ENCODE measurements at regions not wholly inside any gene's neighbourhood (a gene's known extent, or its start where the extent isn't known, plus 50 kb on each side); places are given as distances from the start of the nearest gene placed in this dataset.

GRCh38 chr2:152971685-152972084 is 253.3 kb downstream of the ARL6IP6 start:
- Mint-ChIP-seq H3K27me3 (no peaks in the 10 kb centered on the region), H3K9me3 (peaks cover 3 to 4% (median 4%) of the 10 kb centered on the region in 3 donors), H3K4me1 (no peaks in the 10 kb centered on the region), H3K36me3 (no peaks in the 10 kb centered on the region), H3K27ac (no peak overlapping the region), H3K4me3 (no peak overlapping the region)

- H3K27me3 Mint-ChIP-seq, result no peaks in the 10 kb centered on the region
- no peaks in the 10 kb centered on the region for H3K36me3 Mint-ChIP-seq
- no peak overlapping the region for H3K27ac Mint-ChIP-seq
Measured at GRCh38 chr2:152962446-152962845, 244.0 kb downstream of the ARL6IP6 start.

DNA sequence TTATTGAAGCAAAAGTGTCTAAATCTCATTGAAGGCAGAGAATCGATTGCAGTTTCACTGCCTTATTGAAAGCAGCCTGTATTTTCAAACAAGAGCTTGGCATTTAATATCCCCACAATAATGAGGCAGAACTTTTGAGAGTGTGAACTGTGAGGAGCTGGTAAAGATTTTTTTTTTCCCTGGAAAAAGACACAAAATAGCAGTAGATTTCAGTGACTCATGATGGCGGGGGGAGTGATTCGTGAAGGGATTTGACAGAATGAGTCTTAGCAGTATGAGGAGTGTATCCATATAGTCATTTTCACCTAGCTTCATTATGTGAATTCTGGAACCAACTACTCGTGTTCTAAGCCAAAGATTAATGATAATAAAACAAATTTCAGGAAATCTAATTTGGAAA is 242.9 kb downstream of the ARL6IP6 start:
- Mint-ChIP-seq H3K27ac (peak overlapping the region in 1 of 3 donors; percentile 34), H3K4me1 (no peaks in the 10 kb centered on the region), H3K4me3 (no peak overlapping the region), H3K36me3 (no peaks in the 10 kb centered on the region), H3K9me3 (peaks cover 0 to 2% (median 0%) of the 10 kb centered on the region in 3 donors), H3K27me3 (no peaks in the 10 kb centered on the region)

More at GRCh38 chr2:152962446-152962845, 244.0 kb downstream of the ARL6IP6 start:
- Mint-ChIP-seq H3K4me1 (no peaks in the 10 kb centered on the region), H3K4me3 (no peak overlapping the region), H3K9me3 (peaks cover 0 to 2% (median 0%) of the 10 kb centered on the region in 3 donors)

DNA sequence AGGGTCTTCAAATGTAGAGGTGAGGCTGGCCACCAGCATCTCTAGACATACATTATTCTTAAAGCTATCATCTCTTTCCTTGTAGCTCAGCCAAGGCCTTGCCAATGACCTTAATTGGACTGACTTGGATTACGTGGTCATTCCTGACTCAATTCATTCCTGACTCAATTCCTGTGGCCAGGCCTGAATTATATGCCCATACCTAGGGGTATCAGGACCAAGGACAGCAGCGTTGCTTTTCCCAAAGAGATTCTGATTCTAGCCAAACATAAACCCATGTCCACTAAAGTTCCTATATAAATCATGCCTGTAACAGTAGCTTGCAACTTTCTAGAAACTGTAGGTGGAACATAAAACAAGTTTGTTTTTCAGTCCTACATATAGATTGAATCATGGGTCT is 231.7 kb downstream of the ARL6IP6 start:
- peaks cover 0 to 2% (median 0%) of the 10 kb centered on the region in 3 donors for H3K4me1 Mint-ChIP-seq

DNA sequence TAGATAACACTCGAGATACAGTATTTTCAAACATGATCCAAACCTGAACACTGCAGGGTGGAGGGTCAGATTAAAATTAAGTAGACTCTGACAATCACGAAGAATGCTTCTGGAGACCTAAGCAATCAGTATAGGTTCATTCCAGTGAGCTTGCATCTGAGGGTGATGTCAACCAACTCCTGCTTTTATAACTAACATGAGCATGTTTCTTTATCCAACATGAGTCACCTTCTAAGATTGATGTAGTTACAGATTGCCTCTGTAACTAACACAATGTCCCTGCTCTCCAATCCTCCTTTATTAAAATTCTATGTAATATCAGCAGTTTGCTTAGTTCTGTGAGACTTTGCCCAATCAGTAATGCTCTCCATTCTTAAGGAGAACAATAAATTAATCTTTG is 225.7 kb downstream of the ARL6IP6 start:
- Mint-ChIP-seq H3K9me3 (peaks cover 2 to 6% (median 3%) of the 10 kb centered on the region in 3 donors), H3K27me3 (no peaks in the 10 kb centered on the region), H3K27ac (no peak overlapping the region), H3K4me3 (peak overlapping the region in 1 of 4 donors; percentile 15), H3K36me3 (no peaks in the 10 kb centered on the region), H3K4me1 (peaks cover 0 to 2% (median 0%) of the 10 kb centered on the region in 3 donors)

More for the DNA sequence above, 231.7 kb downstream of the ARL6IP6 start:
- Mint-ChIP-seq H3K27ac (no peak overlapping the region), H3K27me3 (no peaks in the 10 kb centered on the region), H3K4me3 (no peak overlapping the region), H3K9me3 (peaks cover 0 to 3% (median 0%) of the 10 kb centered on the region in 3 donors), H3K36me3 (no peaks in the 10 kb centered on the region)

- no peak overlapping the region for H3K4me3 Mint-ChIP-seq
- H3K9me3 Mint-ChIP-seq, result peaks cover 2 to 8% (median 6%) of the 10 kb centered on the region in 3 donors
- H3K27ac Mint-ChIP-seq, result no peak overlapping the region
- peaks cover 0 to 2% (median 0%) of the 10 kb centered on the region in 3 donors for H3K4me1 Mint-ChIP-seq
- no peaks in the 10 kb centered on the region for H3K27me3 Mint-ChIP-seq
- no peaks in the 10 kb centered on the region for H3K36me3 Mint-ChIP-seq
Measured at GRCh38 chr2:152942940-152943440, 224.6 kb downstream of the ARL6IP6 start.

GRCh38 chr2:152930501-152930900 is 212.1 kb downstream of the ARL6IP6 start:
- H3K4me3 Mint-ChIP-seq, result no peak overlapping the region
- no peaks in the 10 kb centered on the region for H3K9me3 Mint-ChIP-seq
- H3K4me1 Mint-ChIP-seq, result no peaks in the 10 kb centered on the region
- peaks cover 1% of the 10 kb centered on the region for H3K27me3 Mint-ChIP-seq
- no peak overlapping the region for H3K27ac Mint-ChIP-seq
- no peaks in the 10 kb centered on the region for H3K36me3 Mint-ChIP-seq

DNA sequence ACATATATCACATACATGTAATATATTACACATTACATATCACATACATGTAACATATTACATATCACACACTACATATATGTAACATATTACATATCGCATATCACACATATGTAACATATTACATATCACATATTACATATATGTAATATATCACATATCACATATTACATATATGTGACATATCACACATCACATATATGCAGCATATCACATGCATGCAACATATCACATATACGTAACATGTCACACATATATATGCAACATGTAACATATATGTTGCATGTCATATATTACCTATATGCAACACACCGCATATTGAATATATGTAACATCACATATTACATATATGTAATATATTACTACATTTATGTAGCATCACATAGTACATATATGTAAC is 211.2 kb downstream of the ARL6IP6 start:
- Mint-ChIP-seq H3K27me3 (peaks cover 1% of the 10 kb centered on the region), H3K4me3 (no peak overlapping the region)

DNA sequence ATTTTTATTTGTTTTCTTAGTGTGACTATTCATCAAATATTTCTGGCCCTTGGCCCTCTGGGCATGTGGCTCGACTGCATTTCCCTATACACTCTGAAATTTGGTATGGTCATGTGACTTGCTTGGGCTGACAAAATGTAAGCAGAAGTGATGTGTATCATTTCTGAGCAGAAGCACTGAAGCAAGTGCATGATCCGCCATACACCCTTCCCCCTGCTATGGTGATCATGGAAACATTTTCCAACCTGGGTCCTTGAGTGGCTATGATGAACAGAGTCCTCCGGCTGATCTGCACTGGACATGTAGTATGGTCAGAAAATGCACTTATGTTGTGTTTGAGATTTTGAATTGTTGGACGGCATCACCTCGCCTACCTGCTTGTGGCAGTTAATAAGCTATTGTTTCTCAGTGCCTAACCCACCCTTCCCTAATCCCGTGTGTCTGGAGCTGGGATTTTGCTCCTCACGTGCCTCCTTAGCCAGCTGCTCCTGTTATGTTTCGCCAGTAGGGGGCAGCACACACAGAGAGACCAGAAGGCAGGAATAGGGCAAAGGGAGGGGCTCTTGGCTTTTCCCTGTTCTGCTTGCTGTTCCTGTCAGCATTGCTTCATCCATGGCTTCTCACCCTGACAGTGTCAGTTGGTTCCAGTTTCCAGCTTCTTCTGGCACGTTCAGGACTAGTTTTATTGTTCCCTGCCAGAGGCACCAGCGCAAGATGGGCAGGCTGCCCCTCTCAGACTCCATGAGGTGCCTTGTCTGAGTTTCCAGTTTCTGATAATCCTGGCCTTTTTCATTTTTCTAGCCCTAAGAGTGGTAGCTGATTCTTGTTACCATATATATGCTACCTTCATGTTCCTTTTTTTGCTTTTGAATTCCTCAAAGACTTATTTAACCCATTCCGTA is 207.4 kb downstream of the ARL6IP6 start:
- Mint-ChIP-seq H3K27ac (no peak overlapping the region), H3K4me3 (no peak overlapping the region), H3K36me3 (no peaks in the 10 kb centered on the region), H3K4me1 (no peaks in the 10 kb centered on the region), H3K27me3 (peaks cover 1% of the 10 kb centered on the region), H3K9me3 (no peaks in the 10 kb centered on the region)

More for the DNA sequence above, 211.2 kb downstream of the ARL6IP6 start:
- no peaks in the 10 kb centered on the region for H3K9me3 Mint-ChIP-seq
- H3K36me3 Mint-ChIP-seq, result no peaks in the 10 kb centered on the region
- H3K27ac Mint-ChIP-seq, result no peak overlapping the region
- H3K4me1 Mint-ChIP-seq, result no peaks in the 10 kb centered on the region

DNA sequence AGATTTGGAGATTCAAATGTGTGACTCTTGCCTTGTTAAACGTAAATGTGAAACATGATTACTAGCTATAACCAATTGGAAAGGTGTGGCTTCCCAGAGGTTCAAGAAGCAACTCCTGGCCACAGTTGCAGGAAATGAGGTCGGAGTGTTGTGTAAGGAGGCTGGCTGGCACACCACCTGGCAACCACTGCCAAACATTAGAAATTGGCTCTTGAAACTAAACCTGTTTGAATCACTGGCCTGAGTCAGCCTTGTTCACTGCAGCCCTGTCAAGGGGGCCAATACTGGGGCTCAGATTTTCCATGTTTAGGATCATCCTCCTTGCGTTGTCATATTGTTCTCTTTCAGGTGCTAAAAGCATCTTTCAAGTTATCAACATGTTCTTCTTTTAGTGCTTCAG is 206.3 kb downstream of the ARL6IP6 start:
- H3K9me3 Mint-ChIP-seq, result peaks cover 0 to 2% (median 0%) of the 10 kb centered on the region in 3 donors
- no peak overlapping the region for H3K4me3 Mint-ChIP-seq
- no peaks in the 10 kb centered on the region for H3K36me3 Mint-ChIP-seq
- no peaks in the 10 kb centered on the region for H3K4me1 Mint-ChIP-seq
- H3K27me3 Mint-ChIP-seq, result peaks cover 1% of the 10 kb centered on the region
- H3K27ac Mint-ChIP-seq, result no peak overlapping the region

DNA sequence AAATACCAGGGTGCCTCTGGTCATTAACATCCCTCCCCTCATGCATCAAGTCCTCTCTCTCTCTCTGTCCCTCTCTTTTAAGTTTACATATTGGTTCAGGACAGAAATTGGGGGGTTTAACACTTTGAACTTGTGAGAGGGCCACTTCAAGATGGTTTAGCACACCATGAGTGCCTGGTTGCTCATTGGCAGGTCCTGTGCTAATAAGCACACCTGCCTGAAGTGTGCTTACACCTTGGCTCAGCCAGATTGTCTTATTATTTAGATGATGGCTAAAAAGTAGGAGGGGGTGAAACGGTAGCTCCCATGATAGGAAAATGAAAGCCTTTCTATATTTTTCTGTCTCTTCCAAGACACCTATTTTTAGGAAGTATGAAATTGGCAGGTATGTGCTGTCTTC is 205.8 kb downstream of the ARL6IP6 start:
- Mint-ChIP-seq H3K36me3 (no peaks in the 10 kb centered on the region), H3K27ac (no peak overlapping the region), H3K27me3 (peaks cover 1% of the 10 kb centered on the region), H3K4me1 (no peaks in the 10 kb centered on the region), H3K9me3 (peaks cover 0 to 2% (median 0%) of the 10 kb centered on the region in 3 donors), H3K4me3 (no peak overlapping the region)

GRCh38 chr2:152920846-152921245 is 202.4 kb downstream of the ARL6IP6 start:
- Mint-ChIP-seq H3K27me3 (peaks cover 3% of the 10 kb centered on the region), H3K4me1 (no peaks in the 10 kb centered on the region), H3K36me3 (no peaks in the 10 kb centered on the region), H3K4me3 (no peak overlapping the region), H3K9me3 (peaks cover 0 to 5% (median 0%) of the 10 kb centered on the region in 3 donors), H3K27ac (no peak overlapping the region)

GRCh38 chr2:152910970-152911369 is 192.6 kb downstream of the ARL6IP6 start:
- Mint-ChIP-seq H3K27me3 (no peaks in the 10 kb centered on the region), H3K4me3 (no peak overlapping the region), H3K27ac (no peak overlapping the region), H3K4me1 (no peaks in the 10 kb centered on the region), H3K36me3 (peaks cover 1% of the 10 kb centered on the region), H3K9me3 (peaks cover 2 to 3% (median 3%) of the 10 kb centered on the region in 3 donors)

DNA sequence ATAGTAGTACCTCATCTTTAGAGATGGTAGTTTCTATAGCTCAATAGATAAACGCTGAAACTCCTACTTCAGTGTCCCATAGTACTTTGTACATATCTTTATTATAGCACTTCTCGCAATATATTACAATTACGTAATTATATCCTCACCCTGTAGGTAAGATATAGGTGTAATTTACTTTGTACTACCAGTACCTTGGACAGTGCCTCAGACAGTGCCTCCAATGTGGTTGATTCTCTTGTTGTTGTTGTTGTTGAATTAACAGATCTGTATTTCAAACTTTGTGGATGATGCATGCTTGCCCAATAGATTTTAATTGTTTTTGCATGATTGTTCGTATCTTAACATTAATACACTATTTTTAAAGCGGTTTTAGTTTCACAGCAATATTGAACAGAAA is 188.6 kb downstream of the ARL6IP6 start:
- Mint-ChIP-seq H3K4me3 (no peak overlapping the region), H3K27me3 (no peaks in the 10 kb centered on the region), H3K4me1 (no peaks in the 10 kb centered on the region), H3K9me3 (peaks cover 0 to 1% (median 0%) of the 10 kb centered on the region in 3 donors), H3K27ac (no peak overlapping the region), H3K36me3 (no peaks in the 10 kb centered on the region)

DNA sequence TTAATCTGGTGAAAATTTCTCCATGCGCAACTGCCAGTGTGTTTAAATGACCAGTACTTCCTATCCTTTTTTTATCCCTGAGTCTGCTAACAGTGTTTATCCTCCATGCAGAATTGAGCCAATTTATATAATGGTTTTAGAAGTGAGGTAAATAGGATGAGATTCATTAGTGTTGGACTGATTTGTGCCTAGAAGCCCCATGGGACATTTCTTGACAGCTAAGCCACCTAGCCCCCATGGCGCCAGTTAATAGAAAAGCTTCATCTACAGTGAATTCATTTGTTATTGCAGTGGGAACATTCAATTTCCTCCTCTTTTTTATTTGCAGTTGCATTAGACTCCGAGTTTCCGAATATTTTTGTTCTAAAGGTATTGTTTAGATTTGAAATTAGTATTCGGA is 175.6 kb downstream of the ARL6IP6 start:
- Mint-ChIP-seq H3K4me3 (no peak overlapping the region), H3K27me3 (no peaks in the 10 kb centered on the region), H3K36me3 (no peaks in the 10 kb centered on the region)

More for the DNA sequence above, 175.6 kb downstream of the ARL6IP6 start:
- peaks cover 0 to 6% (median 5%) of the 10 kb centered on the region in 3 donors for H3K9me3 Mint-ChIP-seq
- H3K27ac Mint-ChIP-seq, result no peak overlapping the region
- no peaks in the 10 kb centered on the region for H3K4me1 Mint-ChIP-seq
